ENCODE measurements at regions not wholly inside any gene's neighbourhood (a gene's known extent, or its start where the extent isn't known, plus 50 kb on each side); places are given as distances from the start of the nearest gene placed in this dataset.

DNA sequence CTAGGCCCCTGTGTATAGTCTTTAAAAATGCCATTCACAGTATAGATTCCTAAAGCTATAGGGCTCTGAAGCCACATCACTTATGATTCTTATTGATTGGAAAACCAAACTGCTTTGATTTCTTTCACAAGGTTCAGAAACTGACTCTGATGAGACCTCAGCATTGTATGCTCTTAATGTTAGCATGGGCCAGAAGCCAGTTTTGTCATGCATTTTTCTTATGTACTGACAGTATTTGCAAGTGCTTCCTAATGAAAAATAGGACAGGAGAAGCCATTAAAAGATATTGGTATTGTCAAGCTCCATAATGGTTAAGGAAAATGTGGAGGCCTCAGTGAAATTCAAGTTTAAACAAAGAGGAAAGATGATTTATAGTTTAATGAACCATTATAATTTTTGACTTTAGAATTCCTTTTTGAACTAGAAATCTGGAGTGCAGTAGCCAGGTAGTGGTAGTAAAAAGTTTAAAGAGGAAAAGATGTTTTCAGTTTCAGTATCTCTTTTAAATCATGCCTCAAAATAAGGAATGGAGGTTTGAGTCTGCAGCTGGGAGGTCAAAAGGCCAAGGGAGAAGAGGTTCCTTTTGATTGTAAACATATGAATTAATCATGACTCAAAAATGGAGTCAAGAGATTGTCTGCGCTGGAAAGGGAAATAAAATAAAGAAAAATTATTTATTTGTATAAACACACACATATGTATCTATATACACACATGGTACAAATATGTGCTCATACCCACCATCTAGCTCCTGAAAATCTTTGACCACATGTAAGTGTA lies 388.1 kb upstream of the PRICKLE1 start:
- TF ChIP-seq, protein P1, sequence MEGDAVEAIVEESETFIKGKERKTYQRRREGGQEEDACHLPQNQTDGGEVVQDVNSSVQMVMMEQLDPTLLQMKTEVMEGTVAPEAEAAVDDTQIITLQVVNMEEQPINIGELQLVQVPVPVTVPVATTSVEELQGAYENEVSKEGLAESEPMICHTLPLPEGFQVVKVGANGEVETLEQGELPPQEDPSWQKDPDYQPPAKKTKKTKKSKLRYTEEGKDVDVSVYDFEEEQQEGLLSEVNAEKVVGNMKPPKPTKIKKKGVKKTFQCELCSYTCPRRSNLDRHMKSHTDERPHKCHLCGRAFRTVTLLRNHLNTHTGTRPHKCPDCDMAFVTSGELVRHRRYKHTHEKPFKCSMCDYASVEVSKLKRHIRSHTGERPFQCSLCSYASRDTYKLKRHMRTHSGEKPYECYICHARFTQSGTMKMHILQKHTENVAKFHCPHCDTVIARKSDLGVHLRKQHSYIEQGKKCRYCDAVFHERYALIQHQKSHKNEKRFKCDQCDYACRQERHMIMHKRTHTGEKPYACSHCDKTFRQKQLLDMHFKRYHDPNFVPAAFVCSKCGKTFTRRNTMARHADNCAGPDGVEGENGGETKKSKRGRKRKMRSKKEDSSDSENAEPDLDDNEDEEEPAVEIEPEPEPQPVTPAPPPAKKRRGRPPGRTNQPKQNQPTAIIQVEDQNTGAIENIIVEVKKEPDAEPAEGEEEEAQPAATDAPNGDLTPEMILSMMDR (IDR thresholded peaks at IDR 0.05) = no peak
- no peak for TF ChIP-seq POLR2A (IDR thresholded peaks at IDR 0.05)

Measured in adrenal gland (tissue), 5 donors.